Type B pancreatic cell (in vitro differentiated cells): ENCODE measurements at regions not wholly inside any gene's neighbourhood (a gene's known extent, or its start where the extent isn't known, plus 50 kb on each side); places are given as distances from the start of the nearest gene placed in this dataset.
"Not testable (repeated sequence)": the region's sequence is repeated elsewhere in the genome, so short reads cannot be mapped to it uniquely, and the experiment has no call there.

Experiments
- DNase-seq: peaks from one replicate; pipeline ENCODE4 v3.0.0; 2021; ENCODE audit warnings: mixed read lengths; ENCODE audit not compliant: unreplicated experiment; ENCODE audit errors: extremely low spot score
- H3K27ac Mint-ChIP-seq: 2 replicates; pipeline ENCODE4 v1.8.0; 2021; ENCODE audit warnings: mild to moderate bottlenecking, mixed read lengths
- H3K27me3 Mint-ChIP-seq: 2 replicates; pipeline ENCODE4 v1.8.0; 2021; ENCODE audit warnings: mixed read lengths
- H3K36me3 Mint-ChIP-seq: 2 replicates; pipeline ENCODE4 v1.8.0; 2021; ENCODE audit warnings: mixed read lengths
- H3K4me1 Mint-ChIP-seq: one replicate; pipeline ENCODE4 v1.8.0; 2021; ENCODE audit warnings: mixed read lengths; ENCODE audit not compliant: unreplicated experiment
- H3K4me3 Mint-ChIP-seq: 2 replicates; pipeline ENCODE4 v1.8.0; 2021; ENCODE audit warnings: mild to moderate bottlenecking, mixed read lengths
- H3K9me3 Mint-ChIP-seq: 2 replicates; pipeline ENCODE4 v1.8.0; 2021; ENCODE audit warnings: mixed read lengths
- CTCF ChIP-seq: fragments of 200-600 bp; sonication (generic); conservative IDR thresholded peaks from 2 replicates; pipeline ENCODE4 v1.5.0; 2021; ENCODE audit warnings: antibody characterized with exemption, mild to moderate bottlenecking

- Mint-ChIP-seq H3K4me3 (peak overlapping the region; percentile 57), H3K27me3 (peaks cover 3% of the 10 kb centered on the region), H3K27ac (no peak overlapping the region), H3K9me3 (no peaks in the 10 kb centered on the region), H3K4me1 (peaks cover 17% of the 10 kb centered on the region), H3K36me3 (no peaks in the 10 kb centered on the region)
- TF ChIP-seq CTCF = no peak
- no peak for DNase-seq
Observed at GRCh38 chr18:38751898-38752297, 1186.3 kb upstream of the CELF4 start.

- TF ChIP-seq CTCF = no peak
- H3K27ac Mint-ChIP-seq = no peak overlapping the region
- H3K27me3 Mint-ChIP-seq = peaks cover 3% of the 10 kb centered on the region
- no peak overlapping the region for H3K4me3 Mint-ChIP-seq
- H3K36me3 Mint-ChIP-seq = no peaks in the 10 kb centered on the region
- no peaks in the 10 kb centered on the region for H3K9me3 Mint-ChIP-seq
- no peak for DNase-seq
- peaks cover 17% of the 10 kb centered on the region for H3K4me1 Mint-ChIP-seq
Observed at GRCh38 chr18:38751211-38751610, 1185.6 kb upstream of the CELF4 start.

- no peak overlapping the region for H3K4me3 Mint-ChIP-seq
- no peak for DNase-seq
- no peaks in the 10 kb centered on the region for H3K36me3 Mint-ChIP-seq
- H3K9me3 Mint-ChIP-seq = no peaks in the 10 kb centered on the region
- H3K4me1 Mint-ChIP-seq = peaks cover 17% of the 10 kb centered on the region
- H3K27ac Mint-ChIP-seq = no peak overlapping the region
- TF ChIP-seq CTCF = no peak
- H3K27me3 Mint-ChIP-seq = peaks cover 3% of the 10 kb centered on the region
Observed at GRCh38 chr18:38750751-38751150, 1185.2 kb upstream of the CELF4 start.

- no peak for TF ChIP-seq CTCF
- Mint-ChIP-seq H3K36me3 (no peaks in the 10 kb centered on the region), H3K27ac (no peak overlapping the region), H3K4me1 (peaks cover 13% of the 10 kb centered on the region), H3K4me3 (no peak overlapping the region), H3K9me3 (no peaks in the 10 kb centered on the region), H3K27me3 (peaks cover 3% of the 10 kb centered on the region)
- DNase-seq = no peak
Observed at GRCh38 chr18:38747153-38747552, 1181.6 kb upstream of the CELF4 start.

GRCh38 chr18:38720181-38720580 is 1154.6 kb upstream of the CELF4 start:
- not testable (repeated sequence) for DNase-seq, H3K27me3 Mint-ChIP-seq, H3K9me3 Mint-ChIP-seq, H3K4me1 Mint-ChIP-seq, H3K36me3 Mint-ChIP-seq, H3K4me3 Mint-ChIP-seq
- H3K27ac Mint-ChIP-seq = peak overlapping the region; percentile 36

GRCh38 chr18:38718365-38718901 is 1152.8 kb upstream of the CELF4 start:
- H3K4me1 Mint-ChIP-seq = peaks cover 4% of the 10 kb centered on the region

More at GRCh38 chr18:38718365-38718901, 1152.8 kb upstream of the CELF4 start:
- Mint-ChIP-seq H3K4me3 (no peak overlapping the region), H3K27ac (no peak overlapping the region), H3K36me3 (peaks cover 3% of the 10 kb centered on the region), H3K9me3 (peaks cover 7% of the 10 kb centered on the region), H3K27me3 (no peaks in the 10 kb centered on the region)
- TF ChIP-seq CTCF = no peak
- no peak for DNase-seq
